ENCODE measurements at regions not wholly inside any gene's neighbourhood (a gene's known extent, or its start where the extent isn't known, plus 50 kb on each side); places are given as distances from the start of the nearest gene placed in this dataset.

GRCh38 chr7:106405697-106406141 is 120.9 kb upstream of the NAMPT start:
- TF ChIP-seq CTCF (IDR thresholded peaks at IDR 0.05) (no peak), POLR2A (IDR thresholded peaks at IDR 0.05) (no peak)
